ENCODE measurements at regions not wholly inside any gene's neighbourhood (a gene's known extent, or its start where the extent isn't known, plus 50 kb on each side); places are given as distances from the start of the nearest gene placed in this dataset.
"Not testable (repeated sequence)": the region's sequence is repeated elsewhere in the genome, so short reads cannot be mapped to it uniquely, and the experiment has no call there.

- no peak for FAIRE-seq
Observed at GRCh38 chr13:90798381-90798780, 549.1 kb upstream of the MIR17HG start.

GRCh38 chr13:90800082-90800746 is 547.3 kb upstream of the MIR17HG start:
- FAIRE-seq (no peak), DNase-seq (ENCODE audit: low spot score) (no peak)

More at GRCh38 chr13:90798381-90798780, 549.1 kb upstream of the MIR17HG start:
- DNase-seq (ENCODE audit: low spot score): no peak

- no peak for FAIRE-seq
- DNase-seq (ENCODE audit: low spot score): no peak
Observed at GRCh38 chr13:90801621-90802020, 545.9 kb upstream of the MIR17HG start.

GRCh38 chr13:90803210-90803609 is 544.3 kb upstream of the MIR17HG start:
- no peak for FAIRE-seq
- no peak for DNase-seq (ENCODE audit: low spot score)

GRCh38 chr13:90806016-90806615 is 541.4 kb upstream of the MIR17HG start:
- no peak for FAIRE-seq
- DNase-seq (ENCODE audit: low spot score): no peak

GRCh38 chr13:90806892-90807291 is 540.6 kb upstream of the MIR17HG start:
- DNase-seq (ENCODE audit: low spot score): no peak
- no peak for FAIRE-seq

GRCh38 chr13:90808838-90809237 is 538.6 kb upstream of the MIR17HG start:
- DNase-seq (ENCODE audit: low spot score) (no peak), FAIRE-seq (no peak)

GRCh38 chr13:90824032-90824431 is 523.5 kb upstream of the MIR17HG start:
- no peak for DNase-seq (ENCODE audit: low spot score)
- no peak for FAIRE-seq

GRCh38 chr13:90826688-90827087 is 520.8 kb upstream of the MIR17HG start:
- DNase-seq (ENCODE audit: low spot score) (no peak), FAIRE-seq (no peak)

- DNase-seq (ENCODE audit: low spot score) (no peak), FAIRE-seq (no peak)
Observed at GRCh38 chr13:90830782-90831181, 516.7 kb upstream of the MIR17HG start.

GRCh38 chr13:90833951-90834350 is 513.5 kb upstream of the MIR17HG start:
- FAIRE-seq (no peak), DNase-seq (ENCODE audit: low spot score) (no peak)

- no peak for FAIRE-seq
- peak; percentile 1 for DNase-seq (ENCODE audit: low spot score)
Observed at GRCh38 chr13:90834700-90835099, 512.8 kb upstream of the MIR17HG start.

GRCh38 chr13:90835826-90836225 is 511.7 kb upstream of the MIR17HG start:
- peak; percentile 2 for DNase-seq (ENCODE audit: low spot score)
- no peak for FAIRE-seq

- DNase-seq (ENCODE audit: low spot score) (peak; percentile 1), FAIRE-seq (no peak)
Observed at GRCh38 chr13:90838317-90838960, 509.0 kb upstream of the MIR17HG start.

- DNase-seq (ENCODE audit: low spot score) (no peak), FAIRE-seq (no peak)
Observed at GRCh38 chr13:90839061-90839460, 508.4 kb upstream of the MIR17HG start.

- no peak for DNase-seq (ENCODE audit: low spot score)
- no peak for FAIRE-seq
Observed at GRCh38 chr13:90846936-90847335, 500.6 kb upstream of the MIR17HG start.

GRCh38 chr13:90853666-90854065 is 493.8 kb upstream of the MIR17HG start:
- not testable (repeated sequence) for FAIRE-seq; DNase-seq (ENCODE audit: low spot score)

GRCh38 chr13:90857921-90858320 is 489.6 kb upstream of the MIR17HG start:
- DNase-seq (ENCODE audit: low spot score) (no peak), FAIRE-seq (no peak)

GRCh38 chr13:90866006-90866405 is 481.5 kb upstream of the MIR17HG start:
- FAIRE-seq (no peak), DNase-seq (ENCODE audit: low spot score) (no peak)

- DNase-seq (ENCODE audit: low spot score) (peak; percentile 44), FAIRE-seq (peak; percentile 23)
Observed at GRCh38 chr13:90867336-90867683, 480.2 kb upstream of the MIR17HG start.

GRCh38 chr13:90868321-90868920 is 479.1 kb upstream of the MIR17HG start:
- FAIRE-seq (peak; percentile 23), DNase-seq (ENCODE audit: low spot score) (no peak)

- DNase-seq (ENCODE audit: low spot score) (no peak), FAIRE-seq (no peak)
Observed at GRCh38 chr13:90869580-90869979, 477.9 kb upstream of the MIR17HG start.

All from RCC 7860 (cell line).